ENCODE measurements at regions not wholly inside any gene's neighbourhood (a gene's known extent, or its start where the extent isn't known, plus 50 kb on each side); places are given as distances from the start of the nearest gene placed in this dataset.

GRCh38 chr1:163912170-163912884 is 590.6 kb downstream of the NUF2 start:
- Histone ChIP-seq H2AFZ (ENCODE audit: low read depth) (no peak overlapping the region), H3K9me3 (no peaks in the 10 kb centered on the region; the same call in 1 of the 2 replicates), H3K27me3 (ENCODE audit: insufficient read depth) (no peaks in the 10 kb centered on the region), H3K9me2 (no peaks in the 10 kb centered on the region), H3K79me2 (ENCODE audit: insufficient read depth) (no peaks in the 10 kb centered on the region), H3K4me1 (ENCODE audit: control insufficient read depth in 1 of 2, insufficient read depth in 2 of 2, low read depth in 1 of 2, low read length in 1 of 2) (no peaks in the 10 kb centered on the region), H3K4me2 (no peak overlapping the region), H3K36me3 (replicated peaks in 1 of 2; ENCODE audit: control insufficient read depth in 1 of 2, insufficient read depth in 2 of 2, low read length in 1 of 2) (no peaks in the 10 kb centered on the region), H3K27ac (ENCODE audit: low read depth in 2 of 2, low read length in 1 of 2) (no peak overlapping the region), H3K9ac (no peak overlapping the region), H4K20me1 (ENCODE audit: insufficient read depth) (no peaks in the 10 kb centered on the region), H3K4me3 (ENCODE audit: low read depth in 2 of 2, low read length in 1 of 2) (no peak overlapping the region), H3F3A (replicated peaks; ENCODE audit: insufficient read depth) (no peaks in the 10 kb centered on the region)
- TF ChIP-seq RXRA (IDR thresholded peaks at IDR 0.05; ENCODE audit: borderline replicate concordance, low read depth) (no peak), YY1 (IDR thresholded peaks at IDR 0.05; ENCODE audit: low read depth) (no peak), NRF1 (IDR thresholded peaks at IDR 0.05; ENCODE audit: low read depth, low read length) (no peak), POLR2AphosphoS5 (IDR thresholded peaks at IDR 0.05; ENCODE audit: low read depth, low read length) (no peak), IRF3 (IDR thresholded peaks at IDR 0.05; ENCODE audit: low read depth, low read length) (no peak), ZBTB33 (IDR thresholded peaks at IDR 0.05; ENCODE audit: borderline replicate concordance, low read depth) (no peak), SMC3 (IDR thresholded peaks at IDR 0.05; ENCODE audit: low read depth, low read length) (no peak), MEF2A (IDR thresholded peaks at IDR 0.05; ENCODE audit: borderline replicate concordance, low read depth) (no peak), RCOR1 (IDR thresholded peaks at IDR 0.05; ENCODE audit: low read length) (no peak), CTCF (IDR thresholded peaks at IDR 0.05) (no peak), MXI1 (IDR thresholded peaks at IDR 0.05; ENCODE audit: low read depth, low read length) (no peak), FOSL2 (IDR thresholded peaks at IDR 0.05; ENCODE audit: borderline replicate concordance, low read depth) (no peak), GATA2 (CRISPR knock-in tag; IDR thresholded peaks at IDR 0.05) (no peak), USF1 (IDR thresholded peaks at IDR 0.05; ENCODE audit: borderline replicate concordance, low read depth) (no peak), TAF1 (IDR thresholded peaks at IDR 0.05; ENCODE audit: borderline replicate concordance, low read depth, low read length) (no peak), JUND (IDR thresholded peaks at IDR 0.05) (no peak), TEAD4 (IDR thresholded peaks at IDR 0.05; ENCODE audit: borderline replicate concordance, insufficient read depth) (no peak), TCF12 (IDR thresholded peaks at IDR 0.05) (no peak), EZH2phosphoT487 (IDR thresholded peaks at IDR 0.05; ENCODE audit: borderline replicate concordance, low read depth) (no peak)
- DNase-seq, result no peak
- WGBS (ENCODE audit: low lambda C conversion rate), result 4% methylated on average over 4 of the region's 4 CpGs
- ChIA-PET CTCF (no interaction called here), POLR2A (no interaction called here)

Measured in SK-N-SH (cell line).